ENCODE measurements at regions not wholly inside any gene's neighbourhood (a gene's known extent, or its start where the extent isn't known, plus 50 kb on each side); places are given as distances from the start of the nearest gene placed in this dataset.

DNA sequence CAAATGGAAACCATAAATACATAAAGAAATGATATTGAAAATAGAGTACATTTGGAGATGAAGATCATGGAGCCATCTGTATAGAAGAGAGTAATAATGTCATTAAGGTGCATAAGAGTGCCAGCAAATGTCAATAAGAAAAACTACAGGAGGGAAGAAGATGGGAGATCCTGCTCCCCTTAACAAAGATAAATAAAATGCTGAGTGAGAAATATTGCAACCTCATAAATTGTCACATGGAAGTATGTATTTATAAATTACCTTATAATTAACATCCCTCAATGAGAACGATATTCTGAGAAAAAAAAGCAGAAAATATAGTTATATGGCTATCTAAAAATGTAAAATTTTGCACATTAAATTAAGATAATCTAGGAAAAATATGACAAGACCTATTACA lies 155.2 kb upstream of the PRSS1 start:
- Histone ChIP-seq H3K4me3 (no peak overlapping the region), H3K27ac (no peak overlapping the region), H3K4me1 (replicated peaks in 1 of 2) (no peaks in the 10 kb centered on the region)
- 0 to 85% (median 31%) methylated on average over 1 of the region's 1 CpG for WGBS, 10 experiments
- in situ Hi-C loops (cut with MboI; ENCODE audit: low pct_unique_long_range_greater_than_20kb in 2 of 9, low sequenced_read_pairs in 9 of 9, unreplicated experiment in 9 of 9) = no loop called here
- no peak for ATAC-seq (replicated peaks in 6 of 8)

DNA sequence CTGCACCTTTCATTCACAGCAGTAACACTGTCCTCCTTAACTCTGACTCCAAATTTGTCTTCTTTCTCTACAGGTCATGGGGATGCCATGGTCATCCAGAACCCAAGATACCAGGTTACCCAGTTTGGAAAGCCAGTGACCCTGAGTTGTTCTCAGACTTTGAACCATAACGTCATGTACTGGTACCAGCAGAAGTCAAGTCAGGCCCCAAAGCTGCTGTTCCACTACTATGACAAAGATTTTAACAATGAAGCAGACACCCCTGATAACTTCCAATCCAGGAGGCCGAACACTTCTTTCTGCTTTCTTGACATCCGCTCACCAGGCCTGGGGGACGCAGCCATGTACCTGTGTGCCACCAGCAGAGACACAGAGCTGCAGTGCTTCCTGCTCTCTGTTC lies 156.2 kb upstream of the PRSS1 start:
- ATAC-seq (replicated peaks in 6 of 8) = no peak
- 74 to 100% (median 92%) methylated on average over 1 to 4 of the region's 4 CpGs; no CpG with 5 or more reads in 2 of the 10 experiments for WGBS, 10 experiments
- H3K27ac ChIP-seq = no peak overlapping the region
- H3K4me3 ChIP-seq = no peak overlapping the region
- no peaks in the 10 kb centered on the region for H3K4me1 ChIP-seq (replicated peaks in 1 of 2)
- in situ Hi-C loops (cut with MboI; ENCODE audit: low pct_unique_long_range_greater_than_20kb in 2 of 9, low sequenced_read_pairs in 9 of 9, unreplicated experiment in 9 of 9) = no loop called here

DNA sequence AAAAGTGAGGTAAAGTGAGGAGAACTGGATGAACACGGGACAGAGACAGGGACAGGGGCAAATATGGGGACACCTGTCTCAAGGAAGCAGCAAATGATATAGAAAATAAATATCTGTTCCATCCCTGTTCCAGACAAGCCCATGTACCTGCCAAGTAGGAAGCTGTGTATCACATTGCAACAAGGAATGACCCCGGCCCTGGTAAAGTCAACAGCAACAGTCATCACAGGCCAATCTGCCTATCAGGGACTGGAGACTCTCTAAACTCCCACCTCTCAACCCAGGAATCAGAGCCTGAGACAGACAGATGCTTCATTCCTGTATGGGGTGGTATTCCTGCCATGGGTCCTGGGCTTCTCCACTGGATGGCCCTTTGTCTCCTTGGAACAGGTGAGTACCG lies 156.6 kb upstream of the PRSS1 start:
- Histone ChIP-seq H3K4me3 (no peak overlapping the region), H3K4me1 (replicated peaks in 1 of 2) (no peaks in the 10 kb centered on the region), H3K27ac (no peak overlapping the region)
- no peak for ATAC-seq (replicated peaks in 6 of 8)
- in situ Hi-C loops (cut with MboI; ENCODE audit: low pct_unique_long_range_greater_than_20kb in 2 of 9, low sequenced_read_pairs in 9 of 9, unreplicated experiment in 9 of 9) = no loop called here
- 0 to 100% (median 57%) methylated on average over 1 to 3 of the region's 3 CpGs; no CpG with 5 or more reads in 1 of the 10 experiments for WGBS, 10 experiments

DNA sequence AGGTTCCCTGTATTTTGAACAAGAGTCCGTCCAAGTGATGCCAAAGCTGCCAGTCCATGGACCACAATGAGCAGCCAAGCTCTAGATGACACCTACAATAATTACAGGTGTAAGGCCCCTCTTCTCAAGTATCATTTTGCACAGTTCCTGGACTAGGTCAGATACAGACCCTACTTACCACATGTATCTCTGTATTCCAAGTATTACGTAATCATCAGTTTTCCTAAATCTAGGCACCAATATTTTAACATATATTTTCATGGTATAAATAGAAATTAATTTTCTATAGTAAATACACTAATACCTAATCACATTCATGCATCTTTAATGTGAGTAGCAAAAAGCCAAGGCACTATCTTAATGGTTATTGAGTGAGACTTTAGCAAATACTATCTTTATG lies 157.0 kb upstream of the PRSS1 start:
- no peak overlapping the region for H3K4me3 ChIP-seq
- 47 to 88% (median 71%) methylated on average over 1 to 2 of the region's 2 CpGs; no CpG with 5 or more reads in 2 of the 10 experiments for WGBS, 10 experiments
- H3K27ac ChIP-seq = no peak overlapping the region
- no peaks in the 10 kb centered on the region for H3K4me1 ChIP-seq (replicated peaks in 1 of 2)
- ATAC-seq (replicated peaks in 6 of 8) = no peak
- in situ Hi-C loops (cut with MboI; ENCODE audit: low pct_unique_long_range_greater_than_20kb in 2 of 9, low sequenced_read_pairs in 9 of 9, unreplicated experiment in 9 of 9) = no loop called here

DNA sequence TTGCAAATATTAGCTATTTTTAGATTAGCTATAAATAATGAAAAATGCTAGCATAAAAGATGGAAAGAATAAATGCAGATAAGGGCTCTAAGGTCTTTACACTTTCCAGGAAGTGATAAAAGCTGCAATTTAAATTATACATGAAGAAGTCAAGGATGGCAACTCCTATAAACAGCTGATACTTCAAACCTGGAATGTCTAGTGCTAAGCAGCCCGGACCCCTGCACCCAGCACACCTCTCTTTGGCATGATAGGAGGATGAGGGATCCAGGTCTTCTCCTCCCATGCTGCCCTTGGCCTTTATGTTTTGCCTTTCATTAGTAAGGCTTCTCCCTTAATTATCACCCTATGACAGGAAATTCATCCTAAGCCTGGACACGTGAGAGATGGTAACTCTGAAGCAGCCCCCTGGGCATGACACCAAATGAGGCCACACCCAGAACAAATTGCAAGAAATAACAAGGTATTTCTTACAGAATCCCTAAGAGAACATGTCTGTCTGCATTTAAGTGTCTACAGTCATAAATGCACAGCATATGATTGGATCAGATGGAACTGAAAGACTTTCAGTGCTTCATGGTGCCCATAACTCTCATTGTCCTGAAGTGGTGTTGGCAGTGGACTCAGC lies 158.3 kb upstream of the PRSS1 start:
- WGBS, 10 experiments = 10 to 71% (median 45%) methylated on average over 1 to 2 of the region's 2 CpGs; no CpG with 5 or more reads in 4 of the 10 experiments
- peak in 3 of 8 experiments; percentile 63 to 80 (median 69) for ATAC-seq (replicated peaks in 6 of 8)
- no peak overlapping the region for H3K27ac ChIP-seq
- in situ Hi-C loops (cut with MboI; ENCODE audit: low pct_unique_long_range_greater_than_20kb in 2 of 9, low sequenced_read_pairs in 9 of 9, unreplicated experiment in 9 of 9) = no loop called here
- H3K4me1 ChIP-seq (replicated peaks in 1 of 2) = no peaks in the 10 kb centered on the region
- H3K4me3 ChIP-seq = no peak overlapping the region

DNA sequence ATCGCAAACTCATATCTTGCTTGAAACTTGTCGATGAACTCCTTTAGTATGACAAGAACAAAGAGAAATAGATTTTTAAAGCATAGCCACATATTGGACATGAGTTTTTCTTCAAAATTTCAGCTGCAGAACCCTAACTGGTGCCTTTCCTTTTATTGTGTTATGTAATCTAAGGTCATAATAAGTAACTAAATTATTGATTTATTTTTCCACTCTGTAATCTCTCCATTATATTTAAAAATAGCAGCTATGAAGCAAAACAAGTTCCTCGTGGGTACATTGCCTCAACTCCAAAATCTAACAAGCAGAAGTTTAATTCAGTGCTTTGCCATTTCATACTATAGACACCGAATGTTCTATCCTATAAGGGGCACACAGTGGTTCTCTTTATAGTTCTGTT lies 159.2 kb upstream of the PRSS1 start:
- WGBS, 10 experiments = 43 to 82% (median 70%) methylated on average over 2 to 4 of the region's 4 CpGs
- ATAC-seq (replicated peaks in 6 of 8) = no peak
- in situ Hi-C loops (cut with MboI; ENCODE audit: low pct_unique_long_range_greater_than_20kb in 2 of 9, low sequenced_read_pairs in 9 of 9, unreplicated experiment in 9 of 9) = no loop called here
- no peaks in the 10 kb centered on the region for H3K4me1 ChIP-seq (replicated peaks in 1 of 2)
- no peak overlapping the region for H3K27ac ChIP-seq
- H3K4me3 ChIP-seq = no peak overlapping the region

DNA sequence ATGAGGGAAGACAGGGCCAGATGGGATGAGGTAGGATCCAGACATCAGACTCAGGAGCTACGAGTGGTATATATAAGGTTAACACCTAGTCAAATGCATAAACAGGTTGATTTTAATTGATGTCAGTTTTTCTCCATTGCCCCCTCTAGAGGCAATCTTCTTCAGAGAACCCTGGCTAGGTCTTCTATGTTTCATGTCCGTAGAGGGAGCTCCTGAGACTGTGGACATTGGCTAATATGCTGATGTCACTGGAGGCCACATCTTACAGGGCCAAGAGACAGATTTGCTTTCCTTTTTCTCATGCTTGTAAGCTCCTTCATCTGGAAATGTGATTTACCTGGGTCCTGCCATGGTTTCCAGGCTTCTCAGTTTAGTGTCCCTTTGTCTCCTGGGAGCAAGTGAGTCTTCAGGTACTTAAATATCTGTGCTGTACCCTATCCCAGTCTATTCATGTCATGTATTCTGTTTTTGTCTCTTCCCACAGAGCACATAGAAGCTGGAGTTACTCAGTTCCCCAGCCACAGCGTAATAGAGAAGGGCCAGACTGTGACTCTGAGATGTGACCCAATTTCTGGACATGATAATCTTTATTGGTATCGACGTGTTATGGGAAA lies 161.6 kb upstream of the PRSS1 start:
- H3K4me3 ChIP-seq = no peak overlapping the region
- no peak overlapping the region for H3K27ac ChIP-seq
- WGBS, 10 experiments = 0 to 100% (median 69%) methylated on average over 1 to 5 of the region's 5 CpGs; no CpG with 5 or more reads in 2 of the 10 experiments
- in situ Hi-C loops (cut with MboI; ENCODE audit: low pct_unique_long_range_greater_than_20kb in 2 of 9, low sequenced_read_pairs in 9 of 9, unreplicated experiment in 9 of 9) = no loop called here
- no peaks in the 10 kb centered on the region for H3K4me1 ChIP-seq (replicated peaks in 1 of 2)
- peak in 5 of 8 experiments; percentile 45 to 90 (median 60) for ATAC-seq (replicated peaks in 6 of 8)

DNA sequence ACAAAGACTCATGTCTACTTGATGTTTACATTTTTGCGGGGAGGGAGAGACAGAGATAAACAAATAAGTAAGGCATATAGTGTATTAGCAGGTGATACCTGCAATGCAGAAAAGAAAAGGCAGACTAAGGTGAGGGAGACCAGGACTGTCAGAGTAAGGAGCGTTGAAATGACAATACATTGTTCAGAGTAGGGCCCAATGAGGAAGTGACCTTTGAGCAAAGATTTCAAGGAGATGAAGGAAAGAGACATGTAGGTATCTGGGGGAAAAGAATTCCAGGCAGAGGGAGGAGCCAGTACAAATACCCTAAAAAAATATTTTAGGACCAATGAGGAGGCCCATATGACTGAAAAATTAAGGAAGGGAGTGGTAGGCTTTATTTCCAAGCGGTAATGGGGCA lies 162.7 kb upstream of the PRSS1 start:
- no peak overlapping the region for H3K4me3 ChIP-seq
- 77 to 100% (median 90%) methylated on average over 1 to 3 of the region's 3 CpGs for WGBS, 10 experiments
- H3K27ac ChIP-seq = no peak overlapping the region
- no peak for ATAC-seq (replicated peaks in 6 of 8)
- in situ Hi-C loops (cut with MboI; ENCODE audit: low pct_unique_long_range_greater_than_20kb in 2 of 9, low sequenced_read_pairs in 9 of 9, unreplicated experiment in 9 of 9) = no loop called here
- H3K4me1 ChIP-seq (replicated peaks in 1 of 2) = no peaks in the 10 kb centered on the region

DNA sequence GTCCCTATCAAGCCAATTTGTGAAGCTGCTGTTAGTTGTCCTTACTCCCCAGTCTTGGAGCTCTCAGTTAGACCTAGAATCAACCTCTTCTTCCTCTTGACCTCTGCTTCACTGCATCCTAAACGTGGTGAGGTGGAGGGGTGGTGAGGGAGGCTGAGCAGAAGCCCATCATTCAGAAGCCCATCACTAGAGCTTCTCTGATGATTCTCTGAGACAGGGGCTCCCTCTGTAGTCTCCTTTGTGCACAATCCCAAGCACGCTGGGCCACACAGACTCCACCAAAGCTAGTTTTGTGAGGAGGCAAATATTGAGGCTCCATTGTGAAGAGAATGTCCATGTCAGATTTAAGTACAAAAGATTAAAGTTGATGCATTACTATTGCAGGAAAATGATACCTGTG lies 163.8 kb upstream of the PRSS1 start:
- in situ Hi-C loops (cut with MboI; ENCODE audit: low pct_unique_long_range_greater_than_20kb in 2 of 9, low sequenced_read_pairs in 9 of 9, unreplicated experiment in 9 of 9) = no loop called here
- no peak for ATAC-seq (replicated peaks in 6 of 8)
- 0 to 80% (median 20%) methylated on average over 1 to 2 of the region's 2 CpGs; no CpG with 5 or more reads in 5 of the 10 experiments for WGBS, 10 experiments

DNA sequence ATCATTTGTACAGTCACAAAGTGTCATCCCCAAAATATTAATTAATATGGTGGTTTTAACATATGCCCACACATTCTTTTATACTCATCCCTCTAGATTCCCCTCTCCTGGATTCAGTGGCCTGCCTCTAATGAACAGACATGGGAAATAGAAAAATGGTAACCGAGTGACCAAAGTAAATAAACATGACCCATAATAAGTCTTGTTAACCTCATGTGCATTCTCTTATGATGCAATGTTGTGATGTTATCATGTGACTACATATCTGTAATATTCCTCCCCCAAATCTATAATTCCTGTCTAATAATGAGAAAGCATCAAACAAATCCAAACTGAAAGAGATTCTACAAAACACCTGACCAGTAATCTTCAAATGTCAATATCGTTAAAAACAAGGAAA lies 164.5 kb upstream of the PRSS1 start:
- Histone ChIP-seq H3K4me1 (replicated peaks in 1 of 2) (no peaks in the 10 kb centered on the region), H3K4me3 (no peak overlapping the region), H3K27ac (no peak overlapping the region)
- in situ Hi-C loops (cut with MboI; ENCODE audit: low pct_unique_long_range_greater_than_20kb in 2 of 9, low sequenced_read_pairs in 9 of 9, unreplicated experiment in 9 of 9) = no loop called here
- no peak for ATAC-seq (replicated peaks in 6 of 8)
- 33 to 100% (median 86%) methylated on average over 1 to 2 of the region's 2 CpGs; no CpG with 5 or more reads in 1 of the 10 experiments for WGBS, 10 experiments

More for the DNA sequence above, 163.8 kb upstream of the PRSS1 start:
- no peaks in the 10 kb centered on the region for H3K4me1 ChIP-seq (replicated peaks in 1 of 2)
- no peak overlapping the region for H3K27ac ChIP-seq
- H3K4me3 ChIP-seq = no peak overlapping the region

DNA sequence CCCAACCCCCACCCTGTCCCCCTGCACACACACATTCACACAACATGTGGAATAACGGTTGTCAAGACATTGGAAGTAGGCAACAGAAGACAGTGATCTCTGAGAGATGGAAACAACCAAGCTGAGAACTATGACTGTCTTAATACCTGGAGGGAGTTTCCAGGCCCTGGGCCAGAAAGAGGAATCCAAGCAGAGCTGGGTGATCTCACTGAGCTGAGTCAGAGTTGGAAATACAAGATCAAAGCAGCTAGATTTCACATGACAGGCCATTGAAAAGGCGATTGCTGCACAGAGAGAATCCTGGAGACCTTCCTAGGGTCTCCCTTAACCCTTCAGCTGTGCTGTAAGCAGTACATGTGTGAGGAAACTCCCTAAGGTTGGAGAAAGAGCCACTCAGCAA lies 165.8 kb upstream of the PRSS1 start:
- H3K4me3 ChIP-seq = no peak overlapping the region
- peak; percentile 71 to 97 (median 90) for ATAC-seq (replicated peaks in 6 of 8)
- no peaks in the 10 kb centered on the region for H3K4me1 ChIP-seq (replicated peaks in 1 of 2)
- WGBS, 10 experiments = 0 to 17% (median 11%) methylated on average over 1 to 2 of the region's 2 CpGs; no CpG with 5 or more reads in 6 of the 10 experiments
- no peak overlapping the region for H3K27ac ChIP-seq
- in situ Hi-C loops (cut with MboI; ENCODE audit: low pct_unique_long_range_greater_than_20kb in 2 of 9, low sequenced_read_pairs in 9 of 9, unreplicated experiment in 9 of 9) = no loop called here

DNA sequence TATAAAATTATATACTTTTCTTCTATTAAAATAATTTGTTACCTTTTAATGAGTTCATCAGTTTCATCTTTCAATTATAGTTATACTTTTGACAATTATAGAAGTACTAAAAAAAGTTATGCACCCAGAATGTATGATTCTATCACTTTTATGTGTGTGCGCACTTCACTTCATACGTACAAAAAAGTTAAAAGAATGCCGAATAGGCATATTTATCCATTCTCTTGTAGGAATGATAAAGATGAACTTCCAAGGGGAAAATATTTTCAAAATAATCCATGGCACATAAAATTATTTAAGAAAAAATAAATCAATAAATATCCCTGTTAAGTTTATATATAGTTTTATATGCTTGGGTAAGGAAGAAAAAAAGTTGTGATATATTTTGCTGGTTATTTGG lies 166.9 kb upstream of the PRSS1 start:
- Histone ChIP-seq H3K4me1 (replicated peaks in 1 of 2) (no peaks in the 10 kb centered on the region), H3K27ac (no peak overlapping the region), H3K4me3 (no peak overlapping the region)
- in situ Hi-C loops (cut with MboI; ENCODE audit: low pct_unique_long_range_greater_than_20kb in 2 of 9, low sequenced_read_pairs in 9 of 9, unreplicated experiment in 9 of 9) = no loop called here
- 83 to 100% (median 97%) methylated on average over 1 to 3 of the region's 3 CpGs for WGBS, 10 experiments
- ATAC-seq (replicated peaks in 6 of 8) = no peak

DNA sequence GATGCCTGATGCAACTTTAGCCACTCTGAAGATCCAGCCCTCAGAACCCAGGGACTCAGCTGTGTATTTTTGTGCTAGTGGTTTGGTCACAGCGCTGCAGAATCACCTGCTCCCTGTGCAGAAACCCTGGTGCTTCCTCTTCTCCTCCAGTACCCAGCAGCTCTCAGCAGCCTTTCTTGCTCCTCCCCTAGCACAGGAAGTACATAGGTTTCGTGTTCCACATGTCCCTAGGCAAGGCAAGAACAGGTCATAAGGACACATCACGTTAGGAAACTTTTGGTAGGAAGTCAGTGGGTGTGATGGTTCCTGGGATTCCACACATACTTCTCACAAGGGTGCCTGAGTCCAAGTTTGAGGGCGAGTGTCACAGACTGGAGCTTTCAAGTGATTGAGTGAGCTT lies 167.9 kb upstream of the PRSS1 start:
- no peak overlapping the region for H3K4me3 ChIP-seq
- H3K27ac ChIP-seq = no peak overlapping the region
- in situ Hi-C loops (cut with MboI; ENCODE audit: low pct_unique_long_range_greater_than_20kb in 2 of 9, low sequenced_read_pairs in 9 of 9, unreplicated experiment in 9 of 9) = no loop called here
- WGBS, 10 experiments = 0 to 100% (median 50%) methylated on average over 1 to 4 of the region's 4 CpGs; no CpG with 5 or more reads in 2 of the 10 experiments
- ATAC-seq (replicated peaks in 6 of 8) = no peak
- H3K4me1 ChIP-seq (replicated peaks in 1 of 2) = no peaks in the 10 kb centered on the region

DNA sequence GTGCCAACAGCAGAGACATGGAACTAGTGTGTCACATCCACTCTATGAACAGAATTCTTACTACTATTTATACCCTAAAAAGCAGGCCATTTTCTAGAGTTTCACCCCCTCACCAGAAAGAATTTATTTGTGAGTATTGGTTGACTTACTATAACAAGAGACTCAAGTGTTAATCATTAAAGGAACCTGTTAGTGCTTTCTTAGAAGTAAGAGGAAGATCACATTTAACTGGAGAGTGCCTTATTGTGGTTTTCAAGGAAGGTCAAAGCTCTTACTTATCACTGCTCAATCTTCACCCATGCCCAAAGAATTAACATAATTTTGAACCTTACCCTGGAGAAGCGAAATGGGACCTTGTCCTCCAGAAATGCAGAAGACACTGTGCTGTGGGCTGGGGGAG lies 169.3 kb upstream of the PRSS1 start:
- H3K4me1 ChIP-seq (replicated peaks in 1 of 2) = no peaks in the 10 kb centered on the region
- WGBS, 10 experiments = 56 to 100% (median 92%) methylated on average over 1 of the region's 1 CpG; no CpG with 5 or more reads in 4 of the 10 experiments
- no peak overlapping the region for H3K27ac ChIP-seq
- no peak overlapping the region for H3K4me3 ChIP-seq
- ATAC-seq (replicated peaks in 6 of 8) = no peak
- in situ Hi-C loops (cut with MboI; ENCODE audit: low pct_unique_long_range_greater_than_20kb in 2 of 9, low sequenced_read_pairs in 9 of 9, unreplicated experiment in 9 of 9) = no loop called here

Data from motor neuron (in vitro differentiated cells).